Osteocyte (in vitro differentiated cells): ENCODE measurements at regions not wholly inside any gene's neighbourhood (a gene's known extent, or its start where the extent isn't known, plus 50 kb on each side); places are given as distances from the start of the nearest gene placed in this dataset.

Experiments used
- DNase-seq: peaks from one replicate; pipeline ENCODE4 v3.0.0; 2021; ENCODE audit warnings: mixed read lengths; ENCODE audit not compliant: unreplicated experiment; ENCODE audit errors: extremely low spot score
- H3K27ac Mint-ChIP-seq: one replicate; pipeline ENCODE4 v1.8.0; 2021; ENCODE audit warnings: mild to moderate bottlenecking, mixed read lengths; ENCODE audit not compliant: unreplicated experiment
- H3K27me3 Mint-ChIP-seq: one replicate; pipeline ENCODE4 v1.8.0; 2021; ENCODE audit warnings: mixed read lengths; ENCODE audit not compliant: unreplicated experiment
- H3K36me3 Mint-ChIP-seq: one replicate; pipeline ENCODE4 v1.8.0; 2021; ENCODE audit warnings: mixed read lengths; ENCODE audit not compliant: unreplicated experiment
- H3K4me1 Mint-ChIP-seq: one replicate; pipeline ENCODE4 v1.8.0; 2021; ENCODE audit warnings: mixed read lengths; ENCODE audit not compliant: unreplicated experiment
- H3K4me3 Mint-ChIP-seq: one replicate; pipeline ENCODE4 v1.8.0; 2021; ENCODE audit warnings: mild to moderate bottlenecking, moderate library complexity, mixed read lengths; ENCODE audit not compliant: unreplicated experiment
- H3K9me3 Mint-ChIP-seq: one replicate; pipeline ENCODE4 v1.8.0; 2021; ENCODE audit warnings: mixed read lengths; ENCODE audit not compliant: unreplicated experiment
- CTCF ChIP-seq: fragments of 200-600 bp; sonication (generic); IDR thresholded peaks from 2 replicates; pipeline ENCODE4 v1.5.0; 2021; ENCODE audit warnings: antibody characterized with exemption, mild to moderate bottlenecking, moderate library complexity

GRCh38 chr22:49086606-49087157 is 741.0 kb downstream of the BRD1 start:
- Mint-ChIP-seq H3K27ac (no peak overlapping the region), H3K36me3 (no peaks in the 10 kb centered on the region), H3K27me3 (peaks cover 8% of the 10 kb centered on the region), H3K9me3 (no peaks in the 10 kb centered on the region), H3K4me3 (no peak overlapping the region), H3K4me1 (no peaks in the 10 kb centered on the region)
- no peak for TF ChIP-seq CTCF
- DNase-seq: no peak

DNA sequence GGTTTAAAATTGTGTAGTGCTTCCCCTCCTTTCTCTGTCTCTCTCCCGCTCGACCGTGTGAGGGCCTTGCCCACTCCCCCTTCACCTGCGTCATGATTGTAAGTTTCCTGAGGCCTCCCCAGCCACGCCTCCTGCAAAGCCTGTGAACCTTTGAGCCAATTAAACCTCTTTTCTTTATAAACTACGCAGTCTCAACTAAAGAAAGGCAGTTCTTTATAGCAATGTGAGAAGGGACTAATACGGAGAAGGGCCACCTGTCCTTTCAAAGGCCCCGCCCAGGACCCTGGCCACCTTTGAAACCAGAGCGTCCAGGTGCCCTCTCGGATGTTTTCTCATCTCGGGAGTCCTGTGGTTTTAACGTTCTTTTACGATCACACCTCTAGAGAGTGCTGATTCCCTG is 741.5 kb downstream of the BRD1 start:
- TF ChIP-seq CTCF: no peak
- H3K4me1 Mint-ChIP-seq: no peaks in the 10 kb centered on the region
- no peaks in the 10 kb centered on the region for H3K9me3 Mint-ChIP-seq
- no peak for DNase-seq
- no peak overlapping the region for H3K27ac Mint-ChIP-seq
- H3K4me3 Mint-ChIP-seq: no peak overlapping the region
- H3K36me3 Mint-ChIP-seq: no peaks in the 10 kb centered on the region
- peaks cover 8% of the 10 kb centered on the region for H3K27me3 Mint-ChIP-seq

DNA sequence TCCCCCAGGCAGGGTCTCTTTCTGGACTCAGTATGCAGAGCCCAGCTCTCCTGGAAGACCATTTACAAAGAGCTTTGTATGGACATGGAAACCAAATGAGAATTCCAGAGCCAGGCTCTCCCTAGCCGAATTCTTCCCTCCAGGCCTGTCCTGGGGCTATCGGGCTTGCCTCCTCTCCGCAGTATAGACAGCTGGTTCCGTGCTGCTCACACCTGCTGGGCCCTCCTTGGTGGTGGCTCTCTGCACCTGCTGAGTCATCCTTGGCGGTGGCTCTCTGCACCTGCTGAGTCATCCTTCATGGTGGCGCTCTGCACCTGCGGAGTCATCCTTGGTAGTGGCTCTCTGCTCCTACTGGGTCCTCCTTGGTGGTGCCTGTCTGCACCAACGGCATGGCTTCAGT is 743.5 kb downstream of the BRD1 start:
- Mint-ChIP-seq H3K27me3 (peaks cover 3% of the 10 kb centered on the region), H3K36me3 (no peaks in the 10 kb centered on the region), H3K4me1 (no peaks in the 10 kb centered on the region), H3K9me3 (no peaks in the 10 kb centered on the region), H3K27ac (no peak overlapping the region), H3K4me3 (no peak overlapping the region)
- no peak for TF ChIP-seq CTCF
- DNase-seq: no peak

DNA sequence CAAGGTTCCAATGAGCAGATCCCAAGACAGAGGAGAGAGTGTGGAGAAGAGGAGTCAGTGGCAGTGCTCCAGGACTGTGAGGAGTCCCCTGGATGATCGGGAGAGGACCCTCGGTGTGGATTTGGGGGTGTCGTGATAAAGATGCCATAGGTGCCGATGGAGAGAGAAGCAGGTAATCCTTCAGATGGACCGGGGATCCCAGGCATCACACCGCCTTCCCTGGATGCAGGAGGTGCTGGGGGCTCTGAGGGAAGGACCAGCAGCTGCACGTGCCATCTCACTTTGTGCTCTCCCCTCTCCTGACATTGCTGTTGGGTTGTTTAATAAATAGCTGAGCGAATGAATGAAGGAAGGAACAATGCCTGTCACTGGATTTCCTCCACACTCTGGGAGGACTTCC is 744.1 kb downstream of the BRD1 start:
- no peaks in the 10 kb centered on the region for H3K4me1 Mint-ChIP-seq
- DNase-seq: no peak
- no peak overlapping the region for H3K4me3 Mint-ChIP-seq
- H3K9me3 Mint-ChIP-seq: no peaks in the 10 kb centered on the region
- peaks cover 3% of the 10 kb centered on the region for H3K27me3 Mint-ChIP-seq
- H3K36me3 Mint-ChIP-seq: no peaks in the 10 kb centered on the region
- H3K27ac Mint-ChIP-seq: no peak overlapping the region
- TF ChIP-seq CTCF: no peak

GRCh38 chr22:49082451-49082850 is 745.2 kb downstream of the BRD1 start:
- no peak overlapping the region for H3K4me3 Mint-ChIP-seq
- no peaks in the 10 kb centered on the region for H3K36me3 Mint-ChIP-seq
- no peaks in the 10 kb centered on the region for H3K4me1 Mint-ChIP-seq
- no peak for TF ChIP-seq CTCF
- no peaks in the 10 kb centered on the region for H3K9me3 Mint-ChIP-seq
- no peak for DNase-seq
- H3K27ac Mint-ChIP-seq: no peak overlapping the region
- peaks cover 3% of the 10 kb centered on the region for H3K27me3 Mint-ChIP-seq
